ENCODE measurements at regions not wholly inside any gene's neighbourhood (a gene's known extent, or its start where the extent isn't known, plus 50 kb on each side); places are given as distances from the start of the nearest gene placed in this dataset.

GRCh38 chr2:236858661-236859060 is 227.0 kb upstream of the COPS8 start:
- TF ChIP-seq EP300 (IDR thresholded peaks at IDR 0.05) (no peak), POLR2A (IDR thresholded peaks at IDR 0.05) (no peak), CTCF (IDR thresholded peaks at IDR 0.05) (no peak), POLR2AphosphoS5 (IDR thresholded peaks at IDR 0.05) (no peak)
